ENCODE measurements at regions not wholly inside any gene's neighbourhood (a gene's known extent, or its start where the extent isn't known, plus 50 kb on each side); places are given as distances from the start of the nearest gene placed in this dataset.

- Histone ChIP-seq H3K27ac (ENCODE audit: low read length) (no peak overlapping the region), H3K4me3 (ENCODE audit: low read length in 2 of 2) (no peak overlapping the region), H3K9me3 (ENCODE audit: control insufficient read depth in 2 of 2, low read length in 2 of 2) (no peaks in the 10 kb centered on the region), H3K36me3 (ENCODE audit: control insufficient read depth in 2 of 2, insufficient read depth in 2 of 2, low read length in 2 of 2) (no peaks in the 10 kb centered on the region), H3K4me1 (ENCODE audit: control insufficient read depth, insufficient read depth, low read length) (peaks cover under 1% of the 10 kb centered on the region), H3K9ac (ENCODE audit: low read length in 2 of 2) (no peak overlapping the region), H3K27me3 (ENCODE audit: control insufficient read depth in 1 of 2, insufficient read depth in 2 of 2, low read length in 2 of 2) (peaks cover 8 to 12% of the 10 kb centered on the region in 2 donors)
These were observed 382.8 kb downstream of the SEC14L1 start for GRCh38 chr17:77523540-77523939.

- Histone ChIP-seq H3K36me3 (ENCODE audit: control insufficient read depth in 2 of 2, insufficient read depth in 2 of 2, low read length in 2 of 2) (no peaks in the 10 kb centered on the region), H3K27ac (ENCODE audit: low read length) (no peak overlapping the region), H3K4me3 (ENCODE audit: low read length in 2 of 2) (no peak overlapping the region), H3K27me3 (ENCODE audit: control insufficient read depth in 1 of 2, insufficient read depth in 2 of 2, low read length in 2 of 2) (peaks cover 11 to 23% of the 10 kb centered on the region in 2 donors), H3K4me1 (ENCODE audit: control insufficient read depth, insufficient read depth, low read length) (peaks cover 5% of the 10 kb centered on the region), H3K9ac (ENCODE audit: low read length in 2 of 2) (no peak overlapping the region), H3K9me3 (ENCODE audit: control insufficient read depth in 2 of 2, low read length in 2 of 2) (no peaks in the 10 kb centered on the region)
These were observed 385.5 kb downstream of the SEC14L1 start for GRCh38 chr17:77526259-77526711.

GRCh38 chr17:77526728-77527350 lies 386.1 kb downstream of the SEC14L1 start:
- no peaks in the 10 kb centered on the region for H3K36me3 ChIP-seq (ENCODE audit: control insufficient read depth in 2 of 2, insufficient read depth in 2 of 2, low read length in 2 of 2)
- H3K4me3 ChIP-seq (ENCODE audit: low read length in 2 of 2), result no peak overlapping the region
- peaks cover 11 to 23% of the 10 kb centered on the region in 2 donors for H3K27me3 ChIP-seq (ENCODE audit: control insufficient read depth in 1 of 2, insufficient read depth in 2 of 2, low read length in 2 of 2)
- no peaks in the 10 kb centered on the region for H3K9me3 ChIP-seq (ENCODE audit: control insufficient read depth in 2 of 2, low read length in 2 of 2)
- H3K4me1 ChIP-seq (ENCODE audit: control insufficient read depth, insufficient read depth, low read length), result peaks cover 5% of the 10 kb centered on the region
- H3K9ac ChIP-seq (ENCODE audit: low read length in 2 of 2), result no peak overlapping the region
- H3K27ac ChIP-seq (ENCODE audit: low read length), result no peak overlapping the region

- H3K36me3 ChIP-seq (ENCODE audit: control insufficient read depth in 2 of 2, insufficient read depth in 2 of 2, low read length in 2 of 2), result no peaks in the 10 kb centered on the region
- no peak overlapping the region for H3K9ac ChIP-seq (ENCODE audit: low read length in 2 of 2)
- no peaks in the 10 kb centered on the region for H3K9me3 ChIP-seq (ENCODE audit: control insufficient read depth in 2 of 2, low read length in 2 of 2)
- no peak overlapping the region for H3K4me3 ChIP-seq (ENCODE audit: low read length in 2 of 2)
- H3K4me1 ChIP-seq (ENCODE audit: control insufficient read depth, insufficient read depth, low read length), result peaks cover 5% of the 10 kb centered on the region
- peaks cover 11 to 23% of the 10 kb centered on the region in 2 donors for H3K27me3 ChIP-seq (ENCODE audit: control insufficient read depth in 1 of 2, insufficient read depth in 2 of 2, low read length in 2 of 2)
- no peak overlapping the region for H3K27ac ChIP-seq (ENCODE audit: low read length)
These were observed 386.6 kb downstream of the SEC14L1 start for GRCh38 chr17:77527409-77527808.

GRCh38 chr17:77527836-77528505 lies 387.2 kb downstream of the SEC14L1 start:
- no peaks in the 10 kb centered on the region for H3K36me3 ChIP-seq (ENCODE audit: control insufficient read depth in 2 of 2, insufficient read depth in 2 of 2, low read length in 2 of 2)
- H3K4me3 ChIP-seq (ENCODE audit: low read length in 2 of 2), result peak overlapping the region in 1 of 2 donors; percentile 57
- H3K9ac ChIP-seq (ENCODE audit: low read length in 2 of 2), result no peak overlapping the region
- no peak overlapping the region for H3K27ac ChIP-seq (ENCODE audit: low read length)
- H3K27me3 ChIP-seq (ENCODE audit: control insufficient read depth in 1 of 2, insufficient read depth in 2 of 2, low read length in 2 of 2), result peaks cover 11 to 23% of the 10 kb centered on the region in 2 donors
- no peaks in the 10 kb centered on the region for H3K9me3 ChIP-seq (ENCODE audit: control insufficient read depth in 2 of 2, low read length in 2 of 2)
- peaks cover 5% of the 10 kb centered on the region for H3K4me1 ChIP-seq (ENCODE audit: control insufficient read depth, insufficient read depth, low read length)

- H3K4me3 ChIP-seq (ENCODE audit: low read length in 2 of 2), result peak overlapping the region in 1 of 2 donors; percentile 57
- H3K9ac ChIP-seq (ENCODE audit: low read length in 2 of 2), result no peak overlapping the region
- H3K36me3 ChIP-seq (ENCODE audit: control insufficient read depth in 2 of 2, insufficient read depth in 2 of 2, low read length in 2 of 2), result no peaks in the 10 kb centered on the region
- H3K4me1 ChIP-seq (ENCODE audit: control insufficient read depth, insufficient read depth, low read length), result peaks cover 5% of the 10 kb centered on the region
- H3K9me3 ChIP-seq (ENCODE audit: control insufficient read depth in 2 of 2, low read length in 2 of 2), result no peaks in the 10 kb centered on the region
- no peak overlapping the region for H3K27ac ChIP-seq (ENCODE audit: low read length)
- peaks cover 11 to 23% of the 10 kb centered on the region in 2 donors for H3K27me3 ChIP-seq (ENCODE audit: control insufficient read depth in 1 of 2, insufficient read depth in 2 of 2, low read length in 2 of 2)
These were observed 388.0 kb downstream of the SEC14L1 start for GRCh38 chr17:77528516-77529327.

- H3K9ac ChIP-seq (ENCODE audit: low read length in 2 of 2), result no peak overlapping the region
These were observed 388.5 kb downstream of the SEC14L1 start for GRCh38 chr17:77529328-77529650.

GRCh38 chr17:77530591-77530990 lies 389.8 kb downstream of the SEC14L1 start:
- Histone ChIP-seq H3K4me1 (ENCODE audit: control insufficient read depth, insufficient read depth, low read length) (peaks cover 5% of the 10 kb centered on the region), H3K4me3 (ENCODE audit: low read length in 2 of 2) (no peak overlapping the region), H3K9ac (ENCODE audit: low read length in 2 of 2) (no peak overlapping the region), H3K27ac (ENCODE audit: low read length) (no peak overlapping the region), H3K9me3 (ENCODE audit: control insufficient read depth in 2 of 2, low read length in 2 of 2) (no peaks in the 10 kb centered on the region), H3K27me3 (ENCODE audit: control insufficient read depth in 1 of 2, insufficient read depth in 2 of 2, low read length in 2 of 2) (peaks cover 9 to 23% of the 10 kb centered on the region in 2 donors), H3K36me3 (ENCODE audit: control insufficient read depth in 2 of 2, insufficient read depth in 2 of 2, low read length in 2 of 2) (no peaks in the 10 kb centered on the region)

More at GRCh38 chr17:77529328-77529650, 388.5 kb downstream of the SEC14L1 start:
- peaks cover 11 to 23% of the 10 kb centered on the region in 2 donors for H3K27me3 ChIP-seq (ENCODE audit: control insufficient read depth in 1 of 2, insufficient read depth in 2 of 2, low read length in 2 of 2)
- no peaks in the 10 kb centered on the region for H3K9me3 ChIP-seq (ENCODE audit: control insufficient read depth in 2 of 2, low read length in 2 of 2)
- no peaks in the 10 kb centered on the region for H3K36me3 ChIP-seq (ENCODE audit: control insufficient read depth in 2 of 2, insufficient read depth in 2 of 2, low read length in 2 of 2)
- no peak overlapping the region for H3K27ac ChIP-seq (ENCODE audit: low read length)
- H3K4me1 ChIP-seq (ENCODE audit: control insufficient read depth, insufficient read depth, low read length), result peaks cover 5% of the 10 kb centered on the region
- no peak overlapping the region for H3K4me3 ChIP-seq (ENCODE audit: low read length in 2 of 2)

- Histone ChIP-seq H3K9me3 (ENCODE audit: control insufficient read depth in 2 of 2, low read length in 2 of 2) (no peaks in the 10 kb centered on the region), H3K27ac (ENCODE audit: low read length) (no peak overlapping the region), H3K4me1 (ENCODE audit: control insufficient read depth, insufficient read depth, low read length) (peaks cover 5% of the 10 kb centered on the region), H3K27me3 (ENCODE audit: control insufficient read depth in 1 of 2, insufficient read depth in 2 of 2, low read length in 2 of 2) (peaks cover 9 to 23% of the 10 kb centered on the region in 2 donors), H3K4me3 (ENCODE audit: low read length in 2 of 2) (no peak overlapping the region), H3K36me3 (ENCODE audit: control insufficient read depth in 2 of 2, insufficient read depth in 2 of 2, low read length in 2 of 2) (no peaks in the 10 kb centered on the region), H3K9ac (ENCODE audit: low read length in 2 of 2) (no peak overlapping the region)
These were observed 390.2 kb downstream of the SEC14L1 start for GRCh38 chr17:77531002-77531401.

GRCh38 chr17:77531641-77532040 lies 390.9 kb downstream of the SEC14L1 start:
- Histone ChIP-seq H3K27ac (ENCODE audit: low read length) (no peak overlapping the region), H3K9ac (ENCODE audit: low read length in 2 of 2) (no peak overlapping the region), H3K27me3 (ENCODE audit: control insufficient read depth in 1 of 2, insufficient read depth in 2 of 2, low read length in 2 of 2) (peaks cover 9 to 23% of the 10 kb centered on the region in 2 donors), H3K4me3 (ENCODE audit: low read length in 2 of 2) (no peak overlapping the region), H3K36me3 (ENCODE audit: control insufficient read depth in 2 of 2, insufficient read depth in 2 of 2, low read length in 2 of 2) (no peaks in the 10 kb centered on the region), H3K9me3 (ENCODE audit: control insufficient read depth in 2 of 2, low read length in 2 of 2) (no peaks in the 10 kb centered on the region), H3K4me1 (ENCODE audit: control insufficient read depth, insufficient read depth, low read length) (peaks cover 5% of the 10 kb centered on the region)
